Activated CD4-positive, alpha-beta T cell treated with anti-CD3 and anti-CD28 coated beads, Interleukin-2, amount 10 ng/mL, durations not matched to agents 24 days and 14 days (primary cell): ENCODE measurements at regions not wholly inside any gene's neighbourhood (a gene's known extent, or its start where the extent isn't known, plus 50 kb on each side); places are given as distances from the start of the nearest gene placed in this dataset.
"Not testable (repeated sequence)": the region's sequence is repeated elsewhere in the genome, so short reads cannot be mapped to it uniquely, and the experiment has no call there.

ENCODE experiments used
- DNase-seq: peaks from one replicate; pipeline ENCODE4 v3.0.0; 2022
- H3K27ac Mint-ChIP-seq: one replicate; pipeline ENCODE4 v1.8.0; 2022; ENCODE audit warnings: mild to moderate bottlenecking, mixed read lengths
- H3K27me3 Mint-ChIP-seq: one replicate; pipeline ENCODE4 v1.8.0; 2022; ENCODE audit warnings: mixed read lengths
- H3K36me3 Mint-ChIP-seq: one replicate; pipeline ENCODE4 v1.8.0; 2022; ENCODE audit warnings: low read depth, mild to moderate bottlenecking, mixed read lengths
- H3K4me1 Mint-ChIP-seq: one replicate; pipeline ENCODE4 v1.8.0; 2021; ENCODE audit warnings: mixed read lengths
- H3K4me3 Mint-ChIP-seq: one replicate; pipeline ENCODE4 v1.8.0; 2022; ENCODE audit warnings: mild to moderate bottlenecking, moderate library complexity, mixed read lengths
- H3K9me3 Mint-ChIP-seq: one replicate; pipeline ENCODE4 v1.8.0; 2021; ENCODE audit warnings: mixed read lengths
- intact Hi-C: fragments of 100-400 bp; cut with micrococcal nuclease; formaldehyde crosslinking; loops from one replicate; pipeline ENCODE4 v1.15.1; 2023

GRCh38 chr1:98129491-98129890, 208.7 kb upstream of the DPYD start:
- Mint-ChIP-seq H3K27ac (no peak overlapping the region), H3K4me3 (no peak overlapping the region), H3K36me3 (no peaks in the 10 kb centered on the region), H3K9me3 (no peaks in the 10 kb centered on the region), H3K27me3 (peaks cover 2% of the 10 kb centered on the region), H3K4me1 (no peaks in the 10 kb centered on the region)
- no peak for DNase-seq
- intact Hi-C loops: no loop called here

DNA sequence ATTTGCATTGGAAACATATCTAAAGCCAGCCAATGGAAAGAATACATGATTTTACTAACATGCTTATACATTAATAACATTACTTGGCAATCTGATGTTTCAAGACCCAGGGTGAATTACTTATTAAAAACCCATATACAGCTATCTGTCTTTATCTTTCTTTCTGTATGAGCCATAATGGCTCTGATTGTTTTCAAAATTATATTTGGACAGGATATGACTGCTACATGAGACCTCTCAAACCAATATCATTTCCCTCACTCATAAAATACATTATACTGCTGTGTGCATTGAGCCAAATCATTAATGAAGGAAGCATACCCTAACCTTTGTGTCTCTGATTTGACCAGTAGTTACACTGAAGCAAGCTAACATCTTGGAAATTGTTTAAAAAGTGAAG, 205.9 kb upstream of the DPYD start:
- Mint-ChIP-seq H3K4me1 (no peaks in the 10 kb centered on the region), H3K27ac (no peak overlapping the region), H3K4me3 (no peak overlapping the region), H3K9me3 (no peaks in the 10 kb centered on the region), H3K36me3 (no peaks in the 10 kb centered on the region), H3K27me3 (no peaks in the 10 kb centered on the region)
- DNase-seq: no peak
- intact Hi-C loops: no loop called here

DNA sequence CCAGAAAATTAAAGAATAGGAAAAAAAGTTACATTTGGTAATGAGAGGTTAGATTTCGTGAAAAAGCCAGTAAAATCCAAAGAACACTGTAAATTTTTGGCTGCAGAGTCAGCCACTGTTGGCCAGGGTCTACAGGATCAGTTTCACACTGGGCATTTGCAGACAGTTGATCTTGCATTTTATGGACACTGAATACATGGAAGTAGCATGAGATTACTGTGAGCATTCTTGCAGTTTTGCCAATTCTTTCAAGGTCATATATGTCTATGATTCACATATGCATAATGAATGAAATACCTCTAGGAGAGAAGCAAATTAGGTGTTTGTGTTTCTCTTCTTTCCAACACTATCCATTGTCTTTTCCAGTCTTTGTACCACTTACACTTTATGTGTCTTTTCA, 200.8 kb upstream of the DPYD start:
- Mint-ChIP-seq H3K4me3 (no peak overlapping the region), H3K27ac (no peak overlapping the region), H3K9me3 (no peaks in the 10 kb centered on the region), H3K27me3 (no peaks in the 10 kb centered on the region), H3K36me3 (no peaks in the 10 kb centered on the region), H3K4me1 (no peaks in the 10 kb centered on the region)
- no peak for DNase-seq
- intact Hi-C loops: no loop called here

GRCh38 chr1:98119796-98120195, 199.0 kb upstream of the DPYD start:
- H3K27me3 Mint-ChIP-seq: no peaks in the 10 kb centered on the region
- peak; percentile 56 for DNase-seq
- H3K4me1 Mint-ChIP-seq: no peaks in the 10 kb centered on the region
- no peak overlapping the region for H3K4me3 Mint-ChIP-seq
- H3K27ac Mint-ChIP-seq: no peak overlapping the region
- H3K36me3 Mint-ChIP-seq: no peaks in the 10 kb centered on the region
- H3K9me3 Mint-ChIP-seq: no peaks in the 10 kb centered on the region
- intact Hi-C loops: no loop called here

DNA sequence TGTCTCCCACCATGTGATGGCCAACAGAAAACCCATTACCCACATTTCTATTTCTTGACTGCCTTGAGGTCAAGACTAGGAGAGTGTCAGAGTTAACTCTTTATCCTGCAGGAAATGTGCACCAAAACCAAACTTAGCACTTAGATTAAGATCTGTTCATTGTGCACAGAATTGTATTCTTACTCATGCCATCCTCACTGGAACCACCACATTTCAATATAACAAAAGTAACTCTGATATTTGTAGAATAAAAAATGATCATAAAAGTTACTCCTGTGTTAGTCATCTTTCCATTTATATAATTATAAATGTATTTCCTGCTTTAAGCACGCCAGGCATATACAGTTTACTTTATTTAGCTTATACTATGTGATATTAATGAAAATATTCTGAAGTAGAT, 193.0 kb upstream of the DPYD start:
- H3K36me3 Mint-ChIP-seq: no peaks in the 10 kb centered on the region
- intact Hi-C loops: no loop called here
- no peak overlapping the region for H3K27ac Mint-ChIP-seq

GRCh38 chr1:98112626-98113025, 191.8 kb upstream of the DPYD start:
- H3K27me3 Mint-ChIP-seq: no peaks in the 10 kb centered on the region
- peaks cover 8% of the 10 kb centered on the region for H3K9me3 Mint-ChIP-seq
- H3K27ac Mint-ChIP-seq: no peak overlapping the region
- H3K36me3 Mint-ChIP-seq: no peaks in the 10 kb centered on the region
- H3K4me1 Mint-ChIP-seq: no peaks in the 10 kb centered on the region
- no peak for DNase-seq
- intact Hi-C loops: no loop called here
- H3K4me3 Mint-ChIP-seq: no peak overlapping the region

More for the DNA sequence above, 193.0 kb upstream of the DPYD start:
- no peaks in the 10 kb centered on the region for H3K4me1 Mint-ChIP-seq
- no peaks in the 10 kb centered on the region for H3K9me3 Mint-ChIP-seq
- H3K4me3 Mint-ChIP-seq: no peak overlapping the region
- DNase-seq: no peak
- H3K27me3 Mint-ChIP-seq: no peaks in the 10 kb centered on the region

DNA sequence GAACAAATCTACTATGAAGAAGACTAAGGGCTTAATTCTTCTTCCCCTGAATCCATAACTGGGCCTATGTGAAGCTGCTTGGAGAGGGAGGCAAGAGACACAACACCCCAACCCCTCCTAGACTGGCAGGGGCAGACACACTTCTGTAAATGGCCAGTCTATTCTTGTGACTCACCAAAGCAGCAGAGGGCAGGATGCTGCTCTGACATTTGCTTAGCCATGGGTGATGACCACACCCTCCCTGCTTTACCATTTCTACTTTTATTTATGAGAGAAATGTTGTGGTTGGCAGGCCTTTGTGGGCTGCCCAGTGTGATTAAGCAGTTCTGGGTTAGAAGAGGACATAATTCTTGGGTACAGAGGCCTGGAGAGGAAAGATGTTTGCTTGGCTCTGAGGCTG, 189.8 kb upstream of the DPYD start:
- H3K27me3 Mint-ChIP-seq: no peaks in the 10 kb centered on the region
- no peak overlapping the region for H3K27ac Mint-ChIP-seq
- H3K36me3 Mint-ChIP-seq: no peaks in the 10 kb centered on the region
- intact Hi-C loops: no loop called here
- peaks cover 18% of the 10 kb centered on the region for H3K9me3 Mint-ChIP-seq
- H3K4me3 Mint-ChIP-seq: no peak overlapping the region
- H3K4me1 Mint-ChIP-seq: no peaks in the 10 kb centered on the region
- no peak for DNase-seq

DNA sequence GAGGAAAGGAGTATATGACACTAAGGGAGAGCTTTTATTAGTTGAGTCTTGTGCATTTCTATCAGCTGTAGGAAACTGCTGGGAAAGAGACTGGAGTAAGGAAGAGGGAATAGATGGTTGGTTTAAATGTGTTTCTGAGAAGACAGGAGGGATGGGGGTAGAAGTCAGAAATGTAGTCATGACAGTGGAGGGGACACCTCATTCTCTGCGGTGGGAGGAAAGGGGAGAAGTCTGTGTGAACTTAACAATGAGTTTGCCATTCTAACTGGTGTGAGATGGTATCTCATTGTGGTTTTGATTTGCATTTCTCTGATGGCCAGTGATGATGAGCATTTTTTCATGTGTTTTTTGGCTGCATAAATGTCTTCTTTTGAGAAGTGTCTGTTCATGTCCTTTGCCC, 187.5 kb upstream of the DPYD start:
- peaks cover 18% of the 10 kb centered on the region for H3K9me3 Mint-ChIP-seq

GRCh38 chr1:98107256-98107655, 186.4 kb upstream of the DPYD start:
- Mint-ChIP-seq H3K9me3 (peaks cover 18% of the 10 kb centered on the region), H3K27ac (no peak overlapping the region), H3K4me1 (no peaks in the 10 kb centered on the region)

More for the DNA sequence above, 187.5 kb upstream of the DPYD start:
- H3K36me3 Mint-ChIP-seq, H3K27me3 Mint-ChIP-seq, intact Hi-C loops, H3K4me3 Mint-ChIP-seq, H3K27ac Mint-ChIP-seq, DNase-seq, H3K4me1 Mint-ChIP-seq: not testable (repeated sequence)

GRCh38 chr1:98104289-98104688, 183.5 kb upstream of the DPYD start:
- Mint-ChIP-seq H3K4me1 (no peaks in the 10 kb centered on the region), H3K9me3 (peaks cover 18% of the 10 kb centered on the region), H3K27me3 (no peaks in the 10 kb centered on the region), H3K27ac (no peak overlapping the region), H3K36me3 (no peaks in the 10 kb centered on the region), H3K4me3 (no peak overlapping the region)
- intact Hi-C loops: no loop called here
- no peak for DNase-seq

More at GRCh38 chr1:98107256-98107655, 186.4 kb upstream of the DPYD start:
- Mint-ChIP-seq H3K36me3 (no peaks in the 10 kb centered on the region), H3K27me3 (no peaks in the 10 kb centered on the region), H3K4me3 (no peak overlapping the region)
- no peak for DNase-seq
- intact Hi-C loops: no loop called here

GRCh38 chr1:98103617-98104285, 182.9 kb upstream of the DPYD start:
- intact Hi-C loops: no loop called here
- no peak overlapping the region for H3K4me3 Mint-ChIP-seq
- DNase-seq: no peak
- H3K4me1 Mint-ChIP-seq: no peaks in the 10 kb centered on the region
- no peaks in the 10 kb centered on the region for H3K36me3 Mint-ChIP-seq
- H3K27ac Mint-ChIP-seq: no peak overlapping the region
- no peaks in the 10 kb centered on the region for H3K27me3 Mint-ChIP-seq
- H3K9me3 Mint-ChIP-seq: peaks cover 18% of the 10 kb centered on the region

DNA sequence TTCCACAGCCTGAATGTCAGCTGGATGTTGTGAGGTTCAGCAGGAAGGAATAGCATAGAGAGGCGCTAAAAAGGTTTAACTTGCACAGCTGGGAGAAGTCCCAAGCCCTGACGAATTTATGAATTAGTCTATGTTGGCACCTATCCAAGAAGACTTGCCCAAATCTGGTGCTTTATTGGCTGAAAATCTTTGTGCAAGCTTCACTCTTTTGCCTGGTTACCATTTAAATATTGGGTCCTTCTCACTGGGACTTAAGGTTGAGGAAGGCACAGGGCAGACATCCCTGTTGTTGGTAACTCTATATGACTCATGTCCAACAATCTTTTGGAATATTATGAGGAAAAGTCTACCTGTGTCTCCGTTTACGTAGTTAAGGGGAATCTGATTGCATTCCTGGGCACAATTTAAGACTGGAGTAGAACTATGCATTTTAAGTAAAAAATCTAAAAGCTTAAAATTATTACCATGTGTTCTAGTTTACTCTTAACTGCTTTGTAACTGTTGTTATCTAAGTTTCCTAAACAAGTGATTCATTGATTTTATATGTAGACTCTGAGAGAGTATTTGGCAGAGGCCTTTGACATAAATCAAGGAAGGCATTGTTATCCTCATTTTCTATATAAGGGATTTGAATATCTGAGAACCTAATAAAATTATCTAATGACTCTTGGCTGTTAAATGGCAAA, 181.7 kb upstream of the DPYD start:
- Mint-ChIP-seq H3K9me3 (peaks cover 9% of the 10 kb centered on the region), H3K27me3 (no peaks in the 10 kb centered on the region), H3K4me1 (no peaks in the 10 kb centered on the region), H3K27ac (no peak overlapping the region), H3K4me3 (no peak overlapping the region), H3K36me3 (no peaks in the 10 kb centered on the region)
- intact Hi-C loops: no loop called here
- DNase-seq: no peak

DNA sequence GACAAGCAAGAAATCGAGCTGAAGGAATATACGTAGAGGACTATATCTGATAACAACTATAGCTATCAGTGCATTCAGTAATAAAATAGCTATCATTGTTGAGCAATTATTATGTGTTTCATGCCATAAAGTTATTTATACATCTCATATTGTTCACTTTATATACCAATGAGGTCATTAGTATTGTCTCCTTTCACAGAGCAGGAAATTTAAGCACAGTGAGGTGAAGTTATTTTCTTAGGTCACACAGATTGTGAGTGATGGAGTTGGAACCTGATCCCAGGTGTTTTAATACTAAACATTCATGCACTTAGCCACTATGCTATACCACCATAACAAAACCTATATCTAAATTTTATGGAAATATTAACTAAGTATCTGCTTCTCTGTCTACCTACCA, 180.5 kb upstream of the DPYD start:
- H3K4me1 Mint-ChIP-seq: no peaks in the 10 kb centered on the region
- H3K27ac Mint-ChIP-seq: no peak overlapping the region
- H3K36me3 Mint-ChIP-seq: no peaks in the 10 kb centered on the region
- intact Hi-C loops: no loop called here
- H3K27me3 Mint-ChIP-seq: no peaks in the 10 kb centered on the region
- peaks cover 3% of the 10 kb centered on the region for H3K9me3 Mint-ChIP-seq
- H3K4me3 Mint-ChIP-seq: no peak overlapping the region
- DNase-seq: no peak

DNA sequence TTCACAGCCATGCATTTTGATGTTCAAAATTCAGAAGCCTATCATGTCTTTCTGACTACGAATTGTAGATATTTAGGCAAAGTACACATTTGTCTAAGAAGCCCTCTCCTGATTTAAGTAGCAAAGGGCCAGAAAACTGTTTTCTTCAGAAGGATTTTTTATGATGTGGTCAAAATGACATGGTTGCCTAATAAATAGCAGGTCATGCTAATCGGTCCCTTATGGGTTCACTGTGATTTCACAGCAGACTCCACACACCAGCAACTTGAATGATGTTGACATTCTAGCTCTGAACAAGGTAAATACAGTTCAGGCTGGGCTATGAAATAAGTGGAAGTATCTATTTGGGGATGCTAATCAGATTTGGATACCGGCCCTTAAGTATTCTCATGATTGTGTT, 178.7 kb upstream of the DPYD start:
- H3K36me3 Mint-ChIP-seq: no peaks in the 10 kb centered on the region
- no peak for DNase-seq
- no peak overlapping the region for H3K4me3 Mint-ChIP-seq
- H3K27me3 Mint-ChIP-seq: no peaks in the 10 kb centered on the region
- no peaks in the 10 kb centered on the region for H3K9me3 Mint-ChIP-seq
- H3K27ac Mint-ChIP-seq: no peak overlapping the region
- intact Hi-C loops: no loop called here
- no peaks in the 10 kb centered on the region for H3K4me1 Mint-ChIP-seq

- H3K4me3 Mint-ChIP-seq: no peak overlapping the region
- no peaks in the 10 kb centered on the region for H3K9me3 Mint-ChIP-seq
- no peaks in the 10 kb centered on the region for H3K4me1 Mint-ChIP-seq
- no peak for DNase-seq
- H3K36me3 Mint-ChIP-seq: no peaks in the 10 kb centered on the region
- no peak overlapping the region for H3K27ac Mint-ChIP-seq
- intact Hi-C loops: no loop called here
- H3K27me3 Mint-ChIP-seq: no peaks in the 10 kb centered on the region
Observed at GRCh38 chr1:98098473-98098872, 177.6 kb upstream of the DPYD start.
